Mesendoderm (in vitro differentiated cells): ENCODE measurements at regions not wholly inside any gene's neighbourhood (a gene's known extent, or its start where the extent isn't known, plus 50 kb on each side); places are given as distances from the start of the nearest gene placed in this dataset.

Experiments
- DNase-seq: peaks from one replicate; pipeline ENCODE4 v3.0.0; 2013
- H2AK5ac ChIP-seq: 2 replicates; pipeline ENCODE4 v1.6.1; 2013; ENCODE audit warnings: low read length, inconsistent platforms
- H2BK120ac ChIP-seq: 2 replicates; pipeline ENCODE4 v1.6.1; 2013; ENCODE audit warnings: low read depth, mild to moderate bottlenecking, low read length, moderate library complexity, mixed read lengths
- H2BK15ac ChIP-seq: replicated peaks from 2 replicates; pipeline ENCODE4 v1.6.1; 2013; ENCODE audit warnings: low read depth, mild to moderate bottlenecking, moderate library complexity
- H2BK5ac ChIP-seq: 2 replicates; pipeline ENCODE4 v1.6.1; 2013; ENCODE audit warnings: low read length, inconsistent platforms
- H3K18ac ChIP-seq: 2 replicates; pipeline ENCODE4 v1.6.1; 2013; ENCODE audit warnings: mild to moderate bottlenecking, low read length, mixed read lengths
- H3K23ac ChIP-seq: one replicate; pipeline ENCODE4 v1.6.1; 2013; ENCODE audit warnings: low read length
- H3K27ac ChIP-seq: 2 replicates; pipeline ENCODE4 v1.5.1; 2013; ENCODE audit warnings: low read depth, mild to moderate bottlenecking, inconsistent platforms, low read length, moderate library complexity
- H3K27me3 ChIP-seq: 2 replicates; pipeline ENCODE4 v1.6.1; 2013; ENCODE audit warnings: low read length, control low read depth, mild to moderate bottlenecking, inconsistent platforms; ENCODE audit not compliant: insufficient read depth, poor library complexity
- H3K36me3 ChIP-seq: 2 replicates; pipeline ENCODE4 v1.6.1; 2013; ENCODE audit warnings: low read length, inconsistent platforms; ENCODE audit not compliant: control insufficient read depth, insufficient read depth
- H3K4ac ChIP-seq: one replicate; pipeline ENCODE4 v1.6.1; 2013; ENCODE audit warnings: low read depth, mild to moderate bottlenecking, low read length, moderate library complexity
- H3K4me1 ChIP-seq: 2 replicates; pipeline ENCODE4 v1.6.1; 2013; ENCODE audit warnings: low read depth, low read length, inconsistent platforms; ENCODE audit not compliant: control insufficient read depth
- H3K4me2 ChIP-seq: 2 replicates; pipeline ENCODE4 v1.6.1; 2013; ENCODE audit warnings: low read length
- H3K4me3 ChIP-seq: 2 replicates; pipeline ENCODE4 v1.5.1; 2013; ENCODE audit warnings: mild to moderate bottlenecking, low read length
- H3K56ac ChIP-seq: one replicate; pipeline ENCODE4 v1.6.1; 2013; ENCODE audit warnings: low read length
- H3K79me1 ChIP-seq: 2 replicates; pipeline ENCODE4 v1.6.1; 2013; ENCODE audit warnings: low read length, inconsistent platforms
- H3K79me2 ChIP-seq: 2 replicates; pipeline ENCODE4 v1.6.1; 2013; ENCODE audit warnings: mild to moderate bottlenecking, low read length; ENCODE audit not compliant: control insufficient read depth, insufficient read depth
- H3K9ac ChIP-seq: 2 replicates; pipeline ENCODE4 v1.6.1; 2013; ENCODE audit warnings: low read length, inconsistent platforms
- H4K5ac ChIP-seq: one replicate; pipeline ENCODE4 v1.6.1; 2013; ENCODE audit warnings: low read length
- H4K8ac ChIP-seq: one replicate; pipeline ENCODE4 v1.6.1; 2013; ENCODE audit warnings: low read depth, mild to moderate bottlenecking, control low read depth, low read length, moderate library complexity
- WGBS: extraction: QIAGEN DNeasy Blood & Tissue Kit; methylation state at CpG from one replicate; pipeline ENCODE4 v1.1.7; 2013; ENCODE audit warnings: low lambda C conversion rate, missing lambda C conversion rate; ENCODE audit not compliant: insufficient coverage; ENCODE audit errors: extremely low coverage; 5-methylcytosine and 5-hydroxymethylcytosine counted together

- Histone ChIP-seq H3K4me2 (no peak overlapping the region), H4K8ac (no peak overlapping the region), H3K79me1 (no peaks in the 10 kb centered on the region), H2AK5ac (no peak overlapping the region), H3K18ac (no peak overlapping the region), H3K56ac (no peak overlapping the region), H2BK120ac (no peak overlapping the region), H3K27me3 (no peaks in the 10 kb centered on the region), H3K27ac (no peak overlapping the region), H3K4ac (no peak overlapping the region), H4K5ac (no peak overlapping the region), H2BK15ac (no peak overlapping the region), H3K9ac (no peak overlapping the region), H2BK5ac (no peak overlapping the region), H3K4me3 (no peak overlapping the region), H3K79me2 (no peaks in the 10 kb centered on the region), H3K36me3 (no peaks in the 10 kb centered on the region), H3K4me1 (no peaks in the 10 kb centered on the region), H3K23ac (no peak overlapping the region)
- DNase-seq, result no peak
- no CpG with 5 or more reads among the region's 3 CpGs for WGBS
Measured at GRCh38 chr6:134447883-134448387, 130.0 kb upstream of the SGK1 start.

GRCh38 chr6:134447423-134447822 lies 129.5 kb upstream of the SGK1 start:
- no peak for DNase-seq
- WGBS, result no CpG with 5 or more reads among the region's 3 CpGs
- H3K23ac ChIP-seq, result no peak overlapping the region

GRCh38 chr6:134446896-134447295 lies 129.0 kb upstream of the SGK1 start:
- H3K79me1 ChIP-seq, result no peaks in the 10 kb centered on the region
- no peak overlapping the region for H2BK5ac ChIP-seq
- H3K23ac ChIP-seq, result no peak overlapping the region
- no peaks in the 10 kb centered on the region for H3K27me3 ChIP-seq
- no peak overlapping the region for H4K8ac ChIP-seq
- no peak overlapping the region for H4K5ac ChIP-seq
- H2AK5ac ChIP-seq, result no peak overlapping the region
- H2BK15ac ChIP-seq, result no peak overlapping the region
- H3K4ac ChIP-seq, result no peak overlapping the region
- H2BK120ac ChIP-seq, result no peak overlapping the region
- H3K79me2 ChIP-seq, result no peaks in the 10 kb centered on the region
- no peak overlapping the region for H3K4me3 ChIP-seq
- no peak overlapping the region for H3K4me2 ChIP-seq
- H3K27ac ChIP-seq, result no peak overlapping the region
- H3K36me3 ChIP-seq, result no peaks in the 10 kb centered on the region
- no peaks in the 10 kb centered on the region for H3K4me1 ChIP-seq
- no peak overlapping the region for H3K56ac ChIP-seq
- no peak for DNase-seq
- H3K9ac ChIP-seq, result no peak overlapping the region
- no CpG with 5 or more reads among the region's 3 CpGs for WGBS
- no peak overlapping the region for H3K18ac ChIP-seq

More at GRCh38 chr6:134447423-134447822, 129.5 kb upstream of the SGK1 start:
- H2BK15ac ChIP-seq, result no peak overlapping the region
- no peak overlapping the region for H4K5ac ChIP-seq
- no peaks in the 10 kb centered on the region for H3K27me3 ChIP-seq
- H3K27ac ChIP-seq, result no peak overlapping the region
- H3K4ac ChIP-seq, result no peak overlapping the region
- H2AK5ac ChIP-seq, result no peak overlapping the region
- no peak overlapping the region for H3K4me2 ChIP-seq
- no peaks in the 10 kb centered on the region for H3K79me1 ChIP-seq
- no peaks in the 10 kb centered on the region for H3K36me3 ChIP-seq
- no peak overlapping the region for H4K8ac ChIP-seq
- no peaks in the 10 kb centered on the region for H3K79me2 ChIP-seq
- H3K4me3 ChIP-seq, result no peak overlapping the region
- H3K4me1 ChIP-seq, result no peaks in the 10 kb centered on the region
- H2BK5ac ChIP-seq, result no peak overlapping the region
- H3K56ac ChIP-seq, result no peak overlapping the region
- no peak overlapping the region for H2BK120ac ChIP-seq
- no peak overlapping the region for H3K18ac ChIP-seq
- H3K9ac ChIP-seq, result no peak overlapping the region

DNA sequence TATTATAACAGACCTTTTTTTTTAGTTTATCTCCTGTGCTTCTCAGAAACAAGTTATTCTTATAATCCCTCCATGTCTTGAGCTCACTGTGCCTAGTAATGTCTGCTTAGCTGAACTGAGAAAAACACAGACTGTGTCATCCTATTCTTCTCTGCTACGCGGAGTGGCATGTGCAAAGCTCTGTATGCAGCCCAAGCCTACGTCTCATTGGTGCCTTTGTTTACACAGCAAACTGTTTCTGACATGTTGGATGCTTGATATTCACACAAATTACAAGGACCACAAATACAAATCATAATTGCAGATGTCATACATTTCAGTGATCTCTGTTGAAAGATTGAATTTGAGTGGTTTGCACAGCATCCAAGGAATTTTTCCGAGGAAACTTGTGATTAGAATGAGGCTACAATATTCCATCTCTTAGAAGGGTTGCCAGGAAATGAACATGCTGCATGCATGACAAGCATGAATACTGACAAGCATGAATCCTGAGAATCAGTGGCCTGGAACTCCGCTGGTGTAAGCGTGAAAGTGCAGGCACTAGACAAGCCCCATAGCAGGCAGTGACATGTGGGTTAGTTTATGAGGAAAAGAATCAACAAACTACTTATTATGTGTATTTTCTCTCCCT lies 128.4 kb upstream of the SGK1 start:
- no peaks in the 10 kb centered on the region for H3K36me3 ChIP-seq
- no CpG with 5 or more reads among the region's 6 CpGs for WGBS
- H3K23ac ChIP-seq, result no peak overlapping the region
- no peak overlapping the region for H2BK15ac ChIP-seq
- H3K79me1 ChIP-seq, result no peaks in the 10 kb centered on the region
- no peak overlapping the region for H4K8ac ChIP-seq
- no peaks in the 10 kb centered on the region for H3K79me2 ChIP-seq
- no peak overlapping the region for H3K4me3 ChIP-seq
- no peak overlapping the region for H2BK120ac ChIP-seq
- no peak overlapping the region for H2BK5ac ChIP-seq
- H3K27ac ChIP-seq, result no peak overlapping the region
- no peak overlapping the region for H3K56ac ChIP-seq
- no peak overlapping the region for H2AK5ac ChIP-seq
- no peak overlapping the region for H3K18ac ChIP-seq
- no peak overlapping the region for H3K4me2 ChIP-seq
- no peak overlapping the region for H3K9ac ChIP-seq
- H3K4me1 ChIP-seq, result no peaks in the 10 kb centered on the region
- H3K27me3 ChIP-seq, result no peaks in the 10 kb centered on the region
- no peak overlapping the region for H4K5ac ChIP-seq
- no peak overlapping the region for H3K4ac ChIP-seq
- no peak for DNase-seq

GRCh38 chr6:134443009-134443408 lies 125.1 kb upstream of the SGK1 start:
- Histone ChIP-seq H2AK5ac (no peak overlapping the region), H3K18ac (no peak overlapping the region), H3K27ac (no peak overlapping the region), H2BK5ac (no peak overlapping the region), H2BK120ac (no peak overlapping the region), H3K27me3 (no peaks in the 10 kb centered on the region), H3K79me2 (no peaks in the 10 kb centered on the region), H3K4ac (no peak overlapping the region), H3K23ac (no peak overlapping the region), H3K4me3 (no peak overlapping the region), H3K56ac (no peak overlapping the region), H4K8ac (no peak overlapping the region), H3K79me1 (no peaks in the 10 kb centered on the region), H3K4me1 (no peaks in the 10 kb centered on the region), H3K4me2 (no peak overlapping the region), H2BK15ac (no peak overlapping the region), H4K5ac (no peak overlapping the region), H3K36me3 (no peaks in the 10 kb centered on the region), H3K9ac (no peak overlapping the region)
- DNase-seq, result no peak
- WGBS, result no CpG with 5 or more reads among the region's 4 CpGs

GRCh38 chr6:134442073-134442472 lies 124.2 kb upstream of the SGK1 start:
- H3K4me1 ChIP-seq, result no peaks in the 10 kb centered on the region
- no peaks in the 10 kb centered on the region for H3K79me2 ChIP-seq
- H3K18ac ChIP-seq, result no peak overlapping the region
- no peak overlapping the region for H3K4me3 ChIP-seq
- no peak overlapping the region for H2BK15ac ChIP-seq
- no peak overlapping the region for H2BK120ac ChIP-seq
- H2AK5ac ChIP-seq, result no peak overlapping the region
- H3K23ac ChIP-seq, result no peak overlapping the region
- no peak for DNase-seq
- no peaks in the 10 kb centered on the region for H3K79me1 ChIP-seq
- H3K36me3 ChIP-seq, result no peaks in the 10 kb centered on the region
- no peak overlapping the region for H3K4me2 ChIP-seq
- no peak overlapping the region for H4K5ac ChIP-seq
- H3K27ac ChIP-seq, result no peak overlapping the region
- H3K9ac ChIP-seq, result no peak overlapping the region
- H4K8ac ChIP-seq, result no peak overlapping the region
- no peak overlapping the region for H3K56ac ChIP-seq
- H3K27me3 ChIP-seq, result no peaks in the 10 kb centered on the region
- H2BK5ac ChIP-seq, result no peak overlapping the region
- no peak overlapping the region for H3K4ac ChIP-seq
